HG03575 (cell line): ENCODE measurements at regions not wholly inside any gene's neighbourhood (a gene's known extent, or its start where the extent isn't known, plus 50 kb on each side); places are given as distances from the start of the nearest gene placed in this dataset.

Experiments used
- ATAC-seq: cut with Tn5 transposase; IDR thresholded peaks from one replicate; pipeline ENCODE4 v1.9.1; 2021; ENCODE audit not compliant: unreplicated experiment, insufficient number of reproducible peaks, low FRiP score; ENCODE audit errors: extremely low read depth

DNA sequence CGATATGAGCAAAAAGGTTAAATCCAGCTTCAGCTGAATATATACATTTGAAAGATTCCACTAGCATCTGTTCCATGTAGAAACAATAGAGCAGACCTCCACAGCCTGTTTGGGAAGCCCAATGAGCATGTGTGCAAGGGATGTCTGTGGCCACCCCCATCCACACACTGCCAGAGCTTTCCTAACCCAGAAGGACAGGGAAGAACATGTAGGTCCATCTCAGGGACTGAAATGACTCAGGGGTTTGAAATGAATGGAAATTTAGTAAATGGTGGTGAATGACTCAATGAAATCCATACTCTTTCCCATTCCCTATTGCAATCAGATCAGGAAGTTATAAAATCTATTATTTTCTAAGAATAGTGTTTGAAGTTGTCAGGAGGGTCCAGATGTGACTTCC is 397.2 kb downstream of the DUSP10 start:
- ATAC-seq: no peak

DNA sequence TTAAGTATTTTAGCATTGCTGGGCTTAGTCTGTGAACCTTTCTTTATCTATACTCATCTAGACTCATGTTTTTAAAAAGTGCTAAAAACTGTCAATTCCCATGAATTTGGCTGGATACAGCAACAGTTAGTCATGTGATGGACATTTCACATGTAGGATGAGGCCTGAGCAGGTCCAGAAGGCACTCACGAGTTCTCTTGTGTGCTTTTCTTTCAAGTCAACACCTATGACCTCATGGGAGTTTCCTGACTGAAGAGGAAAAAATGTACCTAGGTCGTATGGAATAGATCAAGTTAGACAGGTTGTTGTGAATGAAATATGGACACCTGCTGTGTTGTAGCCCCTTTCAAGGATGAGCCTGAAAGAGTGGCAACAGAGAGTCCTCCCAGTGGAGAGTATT is 394.2 kb downstream of the DUSP10 start:
- no peak for ATAC-seq

DNA sequence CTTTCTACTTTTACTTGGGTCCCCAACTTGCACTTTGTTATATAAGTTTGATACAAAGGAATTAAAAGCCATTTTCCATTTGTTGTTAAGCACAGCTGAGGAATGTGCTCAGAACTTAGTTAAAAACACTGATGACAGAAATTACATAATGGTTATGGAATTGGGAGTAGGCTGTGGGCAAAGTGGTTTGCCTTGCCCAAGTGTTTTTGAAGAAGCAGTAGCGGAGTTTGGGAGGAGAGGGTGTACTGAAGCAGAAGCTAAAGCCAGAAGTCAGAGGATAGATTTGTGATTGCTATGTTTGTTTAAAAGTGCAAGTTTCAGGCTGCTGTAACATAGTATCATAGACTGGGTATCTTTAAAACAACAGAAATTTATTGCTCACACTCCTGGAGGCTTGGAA is 391.8 kb downstream of the DUSP10 start:
- no peak for ATAC-seq

DNA sequence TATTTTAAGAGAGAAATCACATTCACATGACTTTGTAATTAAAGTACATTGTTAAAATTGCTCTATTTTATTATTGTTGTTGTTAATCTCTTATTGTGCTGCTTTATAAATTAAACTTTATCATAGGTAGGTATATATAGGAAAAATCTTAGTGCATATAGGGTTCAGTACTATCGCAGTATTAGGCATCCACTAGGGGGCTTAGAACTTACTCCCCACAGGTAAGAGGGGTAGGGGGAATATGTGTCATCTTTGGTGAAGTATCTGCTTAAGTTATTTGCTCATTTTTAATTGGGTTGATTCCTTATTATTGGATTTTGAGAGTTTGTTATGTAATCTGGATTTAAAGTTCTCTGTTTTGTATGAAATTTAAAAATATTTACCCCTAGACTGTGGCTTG is 385.2 kb downstream of the DUSP10 start:
- ATAC-seq: no peak

DNA sequence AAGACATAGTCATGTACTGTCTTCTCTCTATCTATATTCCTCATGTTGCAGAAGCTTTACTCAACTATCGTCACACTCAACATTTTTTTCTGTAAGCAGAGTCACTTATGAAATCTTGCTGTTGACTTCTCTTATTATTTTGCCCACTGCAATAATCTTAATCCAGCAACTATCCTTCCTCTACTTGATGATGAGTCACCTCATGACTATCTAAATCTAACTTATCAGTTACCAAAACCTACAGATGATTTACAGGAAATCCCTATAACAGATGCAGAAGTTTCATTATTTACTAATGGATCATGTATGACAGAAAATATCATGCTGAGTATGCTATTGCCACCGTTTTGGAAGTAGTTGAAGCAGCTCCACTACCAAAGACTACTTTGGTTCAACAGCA is 378.9 kb downstream of the DUSP10 start:
- ATAC-seq: no peak

DNA sequence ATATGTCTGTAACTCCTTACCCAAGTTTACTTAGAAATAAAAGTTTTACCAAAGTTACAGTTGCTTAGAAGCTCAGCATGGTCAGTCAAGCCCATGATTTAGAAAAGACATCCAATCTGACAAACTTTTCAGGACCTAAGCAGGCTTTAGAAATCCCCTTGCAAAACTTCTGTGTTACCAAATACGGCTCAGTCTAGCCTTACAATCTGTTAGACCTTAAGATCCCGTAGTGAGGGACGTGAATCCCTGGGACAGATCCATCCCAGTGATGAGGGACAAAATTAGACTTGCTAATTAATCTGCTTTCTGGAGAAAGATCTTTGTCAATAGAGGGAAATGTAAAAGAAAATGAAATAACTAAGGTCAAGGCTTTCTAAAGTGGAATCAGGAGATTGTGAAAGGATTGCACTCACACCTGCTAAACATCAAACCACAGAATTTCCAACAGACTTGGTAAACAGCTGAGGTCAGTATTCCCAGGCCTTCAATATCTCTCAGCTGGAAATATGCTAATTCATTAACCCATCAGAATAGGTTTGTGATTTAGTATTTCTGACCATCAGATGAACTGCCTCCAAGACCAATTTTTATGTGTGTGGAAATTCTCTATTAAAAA is 375.3 kb downstream of the DUSP10 start:
- no peak for ATAC-seq

DNA sequence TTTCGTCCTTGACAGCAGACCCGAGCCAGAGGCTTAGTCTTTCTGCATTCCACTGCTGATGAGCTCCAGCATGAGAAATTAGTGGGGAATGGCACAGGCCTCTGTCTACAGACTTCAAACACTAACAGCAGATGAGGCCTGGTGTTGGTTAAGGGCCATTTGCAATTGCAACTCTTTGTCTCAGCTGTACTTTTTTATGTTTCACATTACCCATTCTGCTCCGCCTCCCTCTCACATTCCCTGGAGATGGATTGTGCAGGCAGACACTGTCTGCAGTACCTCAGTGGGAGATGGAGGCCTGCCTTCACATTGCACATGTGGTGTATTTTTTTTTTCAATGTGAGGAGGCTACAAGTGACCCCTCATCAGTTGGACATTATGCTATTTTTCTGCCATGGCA is 370.2 kb downstream of the DUSP10 start:
- no peak for ATAC-seq

DNA sequence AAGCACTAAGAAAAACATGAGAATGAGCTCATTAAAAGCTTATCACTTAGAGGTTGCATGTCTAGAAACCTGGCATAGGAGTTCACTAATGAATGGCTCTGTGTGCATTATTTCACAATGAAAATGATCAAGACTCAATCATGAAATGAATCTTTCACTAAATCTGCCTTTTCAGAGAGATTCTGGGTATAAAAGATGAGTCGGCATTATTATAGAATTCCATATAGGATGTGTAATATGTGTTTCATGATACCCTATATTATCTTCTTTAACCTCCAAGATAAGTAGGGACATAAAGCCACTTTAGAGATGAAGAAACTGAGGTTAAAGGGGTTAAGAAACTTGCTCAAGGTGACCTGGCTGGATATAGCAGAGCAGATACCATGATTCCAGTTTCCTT is 368.1 kb downstream of the DUSP10 start:
- no peak for ATAC-seq

DNA sequence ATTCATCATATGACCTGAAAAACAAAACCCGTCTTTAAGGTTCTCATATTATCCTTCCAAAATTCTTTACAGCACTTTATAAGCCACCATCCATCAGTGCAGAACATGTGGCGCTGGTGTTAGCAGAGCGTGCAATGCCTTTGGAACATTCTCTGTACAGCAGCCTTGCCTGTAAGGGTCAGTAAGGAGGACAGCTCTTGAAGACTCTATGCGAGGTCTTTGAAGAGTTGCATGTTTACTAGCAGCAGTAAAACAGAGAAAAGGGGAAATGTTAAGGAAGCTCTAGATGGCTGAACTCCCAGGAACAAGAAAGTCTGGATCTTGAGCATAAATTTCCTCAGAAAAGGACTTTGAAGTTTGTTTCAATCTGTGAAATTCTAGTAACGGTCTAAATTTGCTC is 365.6 kb downstream of the DUSP10 start:
- ATAC-seq: no peak

DNA sequence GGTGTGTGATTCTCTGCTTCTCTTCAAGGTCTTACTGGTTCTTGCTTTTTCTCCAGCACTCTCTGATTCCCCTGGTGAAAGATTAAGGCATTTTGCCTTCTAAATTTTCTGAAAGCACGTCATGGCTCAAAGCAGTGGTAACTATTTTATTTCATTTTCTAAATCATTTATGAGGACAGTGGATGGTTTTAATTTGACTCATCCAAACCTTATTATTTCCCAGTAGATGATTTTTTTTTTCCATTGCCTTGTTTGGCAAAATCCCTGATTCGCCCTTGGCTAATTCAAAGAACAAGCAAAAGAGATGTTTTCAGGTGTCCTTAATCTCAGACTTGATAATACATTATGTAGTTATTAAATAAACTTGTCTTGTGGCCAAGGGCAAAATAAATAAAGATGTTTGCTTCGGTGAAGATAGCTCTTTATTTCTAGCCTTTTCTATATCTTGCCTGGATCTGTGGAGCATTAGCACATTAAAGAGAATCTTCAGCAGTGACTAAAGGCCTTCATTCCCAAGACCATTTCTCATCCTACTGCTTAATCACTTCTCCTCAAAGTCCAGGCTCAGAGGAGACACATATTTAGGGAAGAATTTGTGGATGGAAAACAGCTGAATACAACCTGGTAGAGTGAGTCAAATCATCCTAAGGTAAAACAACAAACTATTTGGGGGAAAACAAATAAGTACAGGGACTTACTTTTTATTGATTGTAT is 359.8 kb downstream of the DUSP10 start:
- no peak for ATAC-seq

DNA sequence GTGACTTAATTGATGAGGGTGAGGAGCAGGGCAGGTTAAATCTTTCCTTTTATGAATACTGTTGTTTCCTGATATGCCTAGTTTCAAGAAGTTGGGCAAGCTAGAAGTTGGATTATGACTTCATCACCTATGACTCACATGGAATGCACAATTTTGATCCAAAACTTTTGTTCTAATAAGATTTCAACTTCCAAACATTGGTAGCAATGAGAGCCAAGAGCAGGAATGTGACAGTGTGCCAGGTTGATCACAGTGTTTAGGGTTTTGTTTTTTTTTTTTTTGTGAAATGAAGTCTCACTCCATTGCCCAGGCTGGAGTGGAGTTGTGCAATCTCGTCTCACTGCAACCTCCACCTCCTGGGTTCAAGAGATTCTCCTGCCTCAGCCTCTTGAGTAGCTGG is 349.4 kb downstream of the DUSP10 start:
- ATAC-seq: no peak

DNA sequence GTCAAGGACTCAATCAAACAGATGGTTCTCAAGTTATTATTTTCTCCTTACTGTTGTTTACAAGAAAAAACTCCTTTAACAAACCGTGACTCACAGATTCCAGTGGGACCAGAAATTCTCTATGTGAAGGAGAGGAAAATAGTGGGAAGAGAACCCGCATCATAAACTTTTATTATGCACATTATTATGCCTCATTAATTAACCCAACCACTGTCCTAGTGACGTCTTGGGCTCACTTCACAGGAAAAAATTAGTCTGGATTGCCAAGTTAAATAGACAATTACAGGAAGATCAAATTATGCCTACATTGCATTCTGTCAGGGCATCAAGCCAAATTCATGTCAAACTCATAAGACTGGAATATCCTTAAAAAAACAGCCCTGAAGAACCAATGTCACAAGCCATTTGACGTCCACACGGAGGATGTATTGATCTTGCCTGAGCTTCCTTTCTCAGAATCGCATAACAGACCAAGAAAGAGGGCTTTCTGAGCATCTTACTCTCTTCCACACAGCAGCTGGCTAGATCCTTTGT is 347.8 kb downstream of the DUSP10 start:
- no peak for ATAC-seq

DNA sequence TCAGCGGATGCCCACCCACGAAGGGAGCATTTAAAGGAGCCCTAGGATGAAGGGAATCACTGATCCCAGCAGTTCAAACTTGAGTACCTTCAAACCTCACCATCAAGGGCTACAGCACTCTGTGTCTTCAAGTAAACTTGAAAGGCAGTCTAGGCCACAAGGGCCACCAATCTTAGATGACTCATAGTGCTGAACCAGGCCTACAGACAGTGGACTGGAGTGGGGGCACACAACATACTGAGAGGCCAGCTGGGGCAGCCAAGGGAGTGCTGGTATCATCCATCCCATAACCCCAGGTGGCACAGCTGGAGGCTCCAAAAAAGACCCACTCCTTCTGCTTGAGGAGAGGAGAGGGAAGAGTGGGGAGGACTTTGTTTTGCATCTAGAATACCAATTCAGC is 345.4 kb downstream of the DUSP10 start:
- no peak for ATAC-seq

DNA sequence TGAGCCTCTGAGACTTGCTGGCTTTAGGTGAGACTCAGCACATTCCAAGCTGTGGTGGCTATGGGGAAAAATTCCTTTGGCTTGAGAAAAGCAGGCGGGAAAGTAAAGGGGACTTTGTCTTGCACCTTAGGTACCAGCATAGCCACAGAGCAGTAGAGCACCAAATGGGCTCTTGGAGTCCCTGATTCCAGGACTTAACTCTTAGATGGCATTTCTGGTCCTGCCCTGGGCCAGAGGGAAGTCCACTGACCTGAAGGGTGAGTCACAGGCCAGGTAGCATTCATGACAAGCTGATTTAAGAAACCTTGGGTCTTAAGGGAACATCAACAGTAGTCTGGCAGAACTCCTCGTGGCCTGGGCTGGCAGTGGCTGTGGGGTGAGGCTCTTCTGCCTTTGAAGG is 344.7 kb downstream of the DUSP10 start:
- no peak for ATAC-seq

DNA sequence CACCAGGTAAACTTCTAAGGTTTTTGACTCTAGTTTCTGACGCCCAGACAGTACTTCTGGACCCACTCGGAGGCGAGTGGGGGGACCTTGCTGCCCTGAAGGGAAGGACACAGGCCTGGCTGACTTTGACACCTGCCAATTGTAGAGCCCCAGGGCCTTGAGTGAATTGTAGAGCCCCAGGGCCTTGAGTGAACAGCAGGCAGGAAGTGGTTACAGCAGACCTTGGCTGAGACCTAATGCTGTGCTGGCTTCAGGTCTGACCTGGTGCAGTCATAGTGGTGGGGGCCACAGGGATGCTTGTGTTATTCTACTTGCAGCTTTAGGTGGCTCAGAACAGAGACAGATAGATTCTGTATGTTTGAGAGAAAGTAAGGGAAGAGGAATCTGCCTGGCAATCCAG is 344.3 kb downstream of the DUSP10 start:
- no peak for ATAC-seq

DNA sequence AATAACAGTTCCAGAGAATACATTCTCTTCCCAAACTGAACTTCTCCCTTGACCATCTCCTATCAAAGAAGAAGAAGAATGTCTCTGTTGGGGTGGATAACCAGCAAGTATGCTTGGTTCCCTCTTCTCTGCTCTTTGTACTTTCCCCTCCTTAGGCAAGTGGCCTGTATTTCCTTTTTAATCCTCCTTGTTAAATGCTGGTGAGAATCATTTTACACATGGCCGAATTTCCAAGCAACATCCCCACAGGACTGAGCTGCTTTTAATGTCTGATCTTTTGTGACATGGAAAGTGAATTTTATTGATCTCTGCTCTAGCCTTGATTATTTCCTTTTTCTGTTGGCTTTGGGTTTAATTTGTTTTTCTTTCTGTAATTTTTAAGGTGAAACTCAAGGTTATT is 336.7 kb downstream of the DUSP10 start:
- no peak for ATAC-seq

DNA sequence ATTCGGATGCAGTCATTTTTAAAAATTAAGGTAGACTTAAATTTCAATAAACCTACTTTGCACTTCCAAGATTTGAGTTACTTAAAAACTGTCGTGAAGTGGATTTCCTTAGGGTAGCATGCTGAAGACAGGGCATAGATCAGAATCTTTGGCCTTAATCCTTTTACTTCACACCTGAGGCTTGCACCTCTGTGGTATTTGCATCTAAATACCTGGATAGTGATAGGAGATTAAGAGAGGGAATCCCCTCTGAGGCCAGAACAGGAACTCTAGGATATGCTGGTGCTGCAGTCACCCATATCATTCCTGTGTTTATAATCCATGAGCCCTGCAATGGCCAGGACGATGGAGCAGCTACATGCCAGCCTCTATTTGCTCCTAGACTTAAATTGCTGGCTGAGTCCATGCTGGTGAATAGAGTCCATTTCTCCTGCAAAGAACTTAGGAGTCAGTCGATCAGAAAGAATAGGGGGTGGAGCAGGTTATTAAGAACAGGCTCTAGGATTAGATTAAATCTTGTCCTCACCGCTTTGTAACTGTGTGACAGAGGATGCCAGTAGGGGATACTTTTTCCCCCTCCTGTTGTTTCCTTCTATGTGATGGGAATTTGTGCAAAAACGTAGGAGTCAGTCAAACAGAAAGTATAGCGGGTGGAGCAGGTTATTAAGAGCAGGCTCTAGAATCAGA is 333.6 kb downstream of the DUSP10 start:
- no peak for ATAC-seq

DNA sequence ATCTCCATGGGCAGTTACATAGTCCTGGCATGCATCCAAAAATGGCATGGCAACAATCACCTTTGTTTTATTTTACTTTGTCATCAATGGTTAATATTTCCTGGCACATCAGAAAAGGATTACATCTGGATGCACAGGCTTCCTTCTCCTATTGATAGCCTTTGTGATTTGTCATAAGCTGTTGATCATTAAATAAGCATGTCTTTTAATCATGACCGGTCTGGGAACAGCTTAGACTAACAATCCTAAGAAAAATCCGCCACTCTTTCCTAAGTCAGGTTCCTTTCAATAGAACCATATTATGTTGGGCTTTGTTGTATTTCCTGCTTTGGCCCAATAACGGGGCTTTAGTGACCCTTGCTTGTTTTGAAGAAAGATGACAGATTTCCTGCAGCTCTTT is 330.6 kb downstream of the DUSP10 start:
- no peak for ATAC-seq

DNA sequence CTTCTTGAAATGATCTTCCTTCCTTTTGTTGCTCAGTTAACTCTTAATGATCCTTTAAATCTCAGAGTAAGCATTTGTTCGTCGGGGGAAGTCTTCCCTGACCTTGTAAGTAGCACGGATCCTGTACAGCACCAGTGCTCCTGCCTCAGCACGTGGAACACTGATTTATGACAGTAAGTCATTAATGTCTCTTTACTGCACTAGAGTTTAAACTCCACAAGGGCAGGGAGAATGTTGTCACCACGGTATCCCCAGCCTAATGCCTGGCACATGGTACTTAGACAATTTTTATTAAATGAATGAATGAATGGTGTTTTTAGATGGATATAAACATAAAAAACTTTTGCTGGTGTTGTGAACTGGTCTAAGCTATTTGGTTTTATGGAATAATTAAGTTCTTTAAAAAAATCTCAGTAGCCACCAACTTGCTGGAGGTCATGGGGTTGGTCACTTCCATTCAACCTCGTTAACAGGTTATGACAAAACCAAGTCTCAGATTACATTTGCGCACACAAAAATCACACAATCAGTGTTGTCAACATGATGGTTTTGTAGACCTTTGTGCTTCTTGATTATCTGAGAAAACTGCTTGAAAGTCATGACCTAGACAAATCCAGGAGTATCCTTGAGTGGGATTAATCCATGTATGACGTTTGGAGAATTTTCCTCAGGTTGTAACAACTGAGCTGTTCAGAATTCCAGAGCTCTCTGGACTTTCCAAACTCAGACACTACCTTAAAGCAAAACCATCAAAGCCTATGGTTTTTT is 326.9 kb downstream of the DUSP10 start:
- no peak for ATAC-seq

DNA sequence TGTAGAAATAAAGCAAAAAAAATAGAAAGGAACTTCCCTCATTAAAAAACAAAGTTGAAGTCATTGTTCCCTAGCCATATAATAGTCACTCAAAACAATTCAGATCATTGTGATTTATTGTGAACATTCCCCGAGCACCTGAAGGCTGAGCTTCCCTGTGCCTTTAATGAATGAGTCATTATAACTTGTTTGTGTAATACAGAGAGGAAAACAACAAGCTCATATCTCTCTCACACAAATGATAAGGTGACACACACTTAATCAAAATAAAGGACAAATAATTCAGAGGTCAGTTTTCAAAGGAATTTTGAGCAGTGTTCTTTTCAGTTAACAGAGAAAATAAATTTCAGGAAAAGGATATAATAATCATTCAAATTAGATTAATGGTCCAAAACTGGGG is 326.2 kb downstream of the DUSP10 start:
- ATAC-seq: no peak
